Left colon (tissue), 2 donors: ENCODE measurements at regions not wholly inside any gene's neighbourhood (a gene's known extent, or its start where the extent isn't known, plus 50 kb on each side); places are given as distances from the start of the nearest gene placed in this dataset.

Experiments used
- ATAC-seq: fragments of 200-7000 bp; cut with Tn5 transposase; one replicate; pipeline ENCODE4 v1.9.1; 2020; ENCODE audit warnings: mild to moderate bottlenecking, moderate library complexity
- DNase-seq, 2 donors: peaks; one replicate each; pipeline ENCODE4 v3.0.0-alpha.2; 2020
- intact Hi-C, 2 donors: fragments of 100-400 bp; cut with DNase I in 1 of 2; cut with micrococcal nuclease in 1 of 2; formaldehyde crosslinking; loops; one replicate each; pipeline versions ENCODE4 v1.11.2 to v1.14.0; 2022; cut with DNase I, micrococcal nuclease
- donor health status: DM: no; HTN: no; CAD: no.
- donor health status: DM: yes; HTN: yes; CAD: no.

GRCh38 chr11:15728207-15728606 is 613.5 kb downstream of the INSC start:
- no peak for ATAC-seq
- no peak for DNase-seq
- intact Hi-C loops = no loop called here

GRCh38 chr11:15730263-15730994 is 615.7 kb downstream of the INSC start:
- intact Hi-C loops = no loop called here
- DNase-seq = no peak
- peak; percentile 62 for ATAC-seq

GRCh38 chr11:15730995-15731385 is 616.3 kb downstream of the INSC start:
- DNase-seq (no peak), ATAC-seq (no peak)
- intact Hi-C loops = no loop called here

GRCh38 chr11:15735706-15736105 is 620.6 kb downstream of the SOX6 start:
- no peak for ATAC-seq
- intact Hi-C loops = no loop called here

DNA sequence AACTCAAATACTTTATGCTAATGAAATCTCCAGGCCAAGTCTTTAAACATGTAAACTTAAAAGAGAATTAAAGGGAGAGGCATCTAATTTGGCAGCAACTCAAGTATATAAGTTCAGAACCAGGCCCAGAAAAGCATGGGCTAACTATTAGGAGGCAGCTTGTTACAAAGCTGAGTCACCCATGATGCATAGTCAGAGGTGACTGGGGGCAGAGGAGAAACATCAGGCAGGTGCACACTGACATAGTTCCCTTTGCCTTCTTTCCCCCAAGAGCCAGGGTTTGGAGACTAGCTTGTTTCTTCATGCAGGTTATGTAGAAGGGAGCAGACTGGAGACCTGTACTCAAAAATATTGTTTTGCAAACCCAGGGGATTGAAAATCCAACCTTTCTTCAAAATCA is 619.0 kb downstream of the SOX6 start:
- intact Hi-C loops = no loop called here
- DNase-seq (no peak), ATAC-seq (no peak)

More at GRCh38 chr11:15735706-15736105, 620.6 kb downstream of the SOX6 start:
- DNase-seq = no peak

- no peak for ATAC-seq
- intact Hi-C loops = no loop called here
These were observed 617.4 kb downstream of the SOX6 start for GRCh38 chr11:15738931-15739330.

DNA sequence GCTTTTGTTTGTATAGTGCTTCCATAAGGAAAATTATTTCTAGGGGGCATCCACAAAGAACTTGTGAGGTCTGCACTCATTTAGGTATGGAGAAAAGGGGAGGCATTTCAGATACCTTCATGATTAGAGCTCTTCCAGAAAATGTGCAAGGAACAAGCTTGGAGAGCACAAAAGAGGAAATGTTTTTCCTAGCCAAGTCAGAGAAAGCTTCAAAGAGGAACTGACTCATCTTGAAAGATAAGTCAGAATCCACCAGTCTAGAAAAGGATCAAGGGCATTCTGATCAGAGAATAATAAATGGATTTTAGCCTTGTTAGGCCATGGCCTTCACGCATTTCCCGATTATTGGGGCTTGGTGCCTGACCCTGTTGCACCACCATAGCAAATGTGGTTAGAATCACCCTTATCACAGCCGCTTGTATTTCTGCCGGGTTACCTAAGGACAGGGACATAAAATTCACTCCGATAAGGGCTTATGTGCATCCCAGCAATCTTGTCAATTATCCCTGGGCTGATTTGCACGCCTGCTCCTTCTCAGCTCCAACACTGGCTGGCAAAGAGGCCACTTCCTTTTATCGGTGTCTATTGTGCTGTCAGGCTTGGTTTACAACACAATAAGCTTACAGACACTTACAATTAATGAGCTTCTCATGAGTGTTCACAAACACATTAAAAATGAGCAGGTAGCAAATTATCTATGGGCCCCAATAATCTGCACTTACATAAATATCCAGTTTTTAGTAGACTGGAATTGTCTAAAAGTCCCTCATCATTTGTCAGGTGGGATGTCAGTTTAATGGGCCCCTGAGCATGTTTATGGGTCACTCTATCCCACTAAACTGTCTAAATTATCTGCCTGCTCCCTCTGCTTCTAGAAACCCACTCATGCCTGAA is 613.5 kb downstream of the SOX6 start:
- DNase-seq = peak in 1 of 2 donors; percentile 7
- intact Hi-C loops = no loop called here
- ATAC-seq = peak; percentile 79

More at GRCh38 chr11:15738931-15739330, 617.4 kb downstream of the SOX6 start:
- no peak for DNase-seq

DNA sequence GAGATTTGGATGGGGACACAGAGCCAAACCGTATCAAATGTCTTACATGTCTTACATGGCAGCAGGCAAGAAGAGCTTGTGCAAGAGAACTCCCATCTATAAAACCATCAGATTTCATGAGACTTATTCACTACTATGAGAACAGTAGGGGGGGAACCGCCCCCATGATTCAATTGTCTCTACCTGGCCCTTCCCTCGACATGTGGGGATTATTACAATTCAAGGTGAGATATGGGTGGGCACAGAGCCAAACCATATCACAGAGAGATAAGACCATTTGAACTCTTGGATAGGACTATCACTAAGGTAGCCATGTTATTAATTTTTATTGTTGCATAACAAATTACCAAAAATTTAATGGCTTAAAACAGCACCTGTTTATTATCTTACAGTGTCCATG is 611.7 kb downstream of the SOX6 start:
- ATAC-seq (peak; percentile 32), DNase-seq (peak in 1 of 2 donors; percentile 6)
- intact Hi-C loops = no loop called here

DNA sequence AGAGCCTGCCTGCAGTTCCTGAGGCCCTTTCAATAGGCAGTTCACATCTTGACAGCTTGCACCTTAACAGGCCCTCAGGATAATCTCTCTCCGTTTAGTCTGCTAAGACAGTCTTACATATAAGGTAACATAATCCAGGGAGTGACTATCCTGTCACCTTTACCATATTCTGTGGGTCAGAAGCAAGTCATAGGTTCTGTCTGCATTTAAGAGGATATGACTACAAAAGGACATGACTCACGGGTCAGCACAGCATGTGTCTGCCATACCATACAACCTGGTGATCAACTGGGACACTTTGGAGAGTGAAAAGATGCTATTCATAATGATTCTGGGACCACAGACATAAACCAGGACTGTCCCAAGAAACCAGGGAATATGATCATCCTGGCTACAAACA is 611.1 kb downstream of the SOX6 start:
- peak; percentile 59 for ATAC-seq
- intact Hi-C loops = no loop called here
- no peak for DNase-seq

DNA sequence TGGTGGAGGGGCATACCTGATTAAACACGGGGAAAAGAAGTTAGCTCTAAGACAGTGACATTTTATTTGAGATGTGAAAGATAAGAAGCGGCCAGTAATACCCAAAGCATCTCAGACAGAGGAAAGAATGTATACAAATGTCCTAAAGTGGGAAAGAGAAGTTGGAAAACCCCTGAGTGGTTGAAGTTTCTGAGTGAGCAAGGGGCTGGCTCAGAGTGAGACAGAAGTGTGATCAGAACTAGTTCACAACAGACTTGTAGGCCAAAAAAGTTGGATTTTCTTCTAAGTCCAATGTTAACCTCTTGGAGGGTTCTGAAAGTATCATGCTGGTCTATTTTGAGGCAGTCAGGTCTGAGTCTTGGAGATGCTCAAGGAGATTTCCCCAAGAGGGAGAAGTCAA is 608.7 kb downstream of the SOX6 start:
- ATAC-seq (no peak), DNase-seq (no peak)
- intact Hi-C loops = no loop called here

DNA sequence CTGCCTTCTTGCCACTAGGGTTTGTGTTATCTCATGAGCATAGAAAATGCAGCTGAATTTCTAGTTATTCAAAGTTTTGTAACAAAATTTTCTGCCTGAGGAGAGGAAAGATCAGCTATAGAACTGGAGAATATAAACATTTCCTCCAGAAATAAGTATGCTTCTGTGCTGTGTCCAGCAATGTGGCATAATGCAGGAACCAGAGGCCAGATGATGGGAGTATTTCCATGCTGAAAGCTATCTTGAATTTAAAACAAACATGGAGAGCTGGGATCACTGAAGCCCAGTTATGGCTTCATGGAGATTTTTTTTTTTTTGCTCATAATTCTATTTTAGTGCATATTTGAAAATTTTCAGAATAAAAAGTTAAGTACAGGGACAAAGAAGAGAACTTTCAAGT is 608.2 kb downstream of the SOX6 start:
- ATAC-seq (no peak), DNase-seq (no peak)
- intact Hi-C loops = no loop called here

DNA sequence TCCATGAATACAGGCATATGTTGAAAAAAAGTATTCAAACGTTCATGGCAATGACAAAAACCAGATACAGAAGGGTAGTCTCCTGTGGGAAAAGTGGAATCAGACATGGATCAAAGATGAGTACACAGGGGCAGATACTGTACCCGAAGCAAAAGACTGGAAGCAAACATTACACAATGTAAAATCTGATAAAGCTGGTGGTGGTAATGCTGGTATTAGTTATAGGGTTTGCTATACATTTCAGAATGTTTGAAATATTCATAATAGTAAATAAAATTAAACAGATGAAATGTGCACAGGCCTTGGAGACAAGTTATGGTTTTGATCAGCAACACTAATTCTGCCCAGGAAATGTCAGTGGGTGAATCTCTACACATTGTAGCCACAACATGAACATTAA is 607.6 kb downstream of the SOX6 start:
- DNase-seq (no peak), ATAC-seq (no peak)
- intact Hi-C loops = no loop called here

DNA sequence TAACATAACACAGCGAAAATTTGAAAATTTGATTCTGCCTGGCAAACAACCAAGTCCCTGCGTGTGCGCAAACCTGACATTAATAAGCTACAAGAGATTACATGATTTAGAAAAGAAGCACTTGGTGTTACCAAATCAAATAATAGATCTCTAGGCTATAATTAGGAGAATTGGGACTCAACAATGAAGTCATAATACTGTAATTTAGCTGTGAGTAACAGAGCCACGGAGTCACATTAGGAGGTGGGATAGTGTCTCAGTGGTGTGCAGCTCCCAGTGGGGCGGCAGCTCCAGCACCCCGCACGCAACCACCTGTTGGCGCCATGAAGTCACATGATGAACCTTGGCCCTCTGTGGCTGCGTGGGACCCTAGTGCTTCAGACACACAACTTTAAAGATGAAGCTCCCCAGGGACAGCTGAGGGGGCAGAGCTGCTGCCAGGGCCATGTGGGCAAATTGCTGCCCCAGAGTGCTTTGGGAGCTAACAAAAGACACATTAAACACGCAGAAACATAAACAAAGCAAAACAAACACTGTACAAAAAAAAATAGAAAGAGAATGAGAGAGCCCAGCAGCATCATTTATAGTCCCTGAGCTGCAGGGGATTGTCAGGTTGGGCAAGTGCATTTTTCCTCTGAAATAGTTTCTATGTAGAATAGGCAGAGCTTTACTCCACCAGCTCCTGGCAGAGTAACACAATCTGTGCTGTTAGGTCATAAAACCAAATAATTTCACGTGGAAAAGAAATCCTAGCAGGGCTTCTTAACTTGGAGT is 605.6 kb downstream of the SOX6 start:
- intact Hi-C loops = no loop called here
- DNase-seq (no peak), ATAC-seq (no peak)

DNA sequence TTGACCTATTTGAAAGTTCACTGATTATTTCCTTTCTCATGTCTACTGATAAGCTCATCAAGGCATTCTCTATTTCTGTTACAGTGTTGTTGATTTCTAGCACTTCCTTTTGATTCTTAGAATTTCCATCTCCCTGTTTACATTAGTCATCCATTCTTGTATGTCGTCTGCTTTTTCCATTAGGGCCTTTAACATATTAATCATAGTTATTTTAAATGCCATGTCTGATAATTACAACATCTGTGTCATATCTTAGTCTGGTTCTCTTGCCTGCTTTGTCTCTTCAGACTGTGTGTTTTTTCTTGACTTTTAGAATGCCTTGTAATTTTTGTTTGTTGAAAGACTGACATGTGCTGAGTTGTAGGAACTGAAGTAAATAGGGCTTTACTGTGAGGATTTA is 602.1 kb downstream of the SOX6 start:
- no peak for ATAC-seq
- intact Hi-C loops = no loop called here
- DNase-seq = no peak

GRCh38 chr11:15757048-15757698 is 599.2 kb downstream of the SOX6 start:
- ATAC-seq (no peak), DNase-seq (no peak)
- intact Hi-C loops = no loop called here

DNA sequence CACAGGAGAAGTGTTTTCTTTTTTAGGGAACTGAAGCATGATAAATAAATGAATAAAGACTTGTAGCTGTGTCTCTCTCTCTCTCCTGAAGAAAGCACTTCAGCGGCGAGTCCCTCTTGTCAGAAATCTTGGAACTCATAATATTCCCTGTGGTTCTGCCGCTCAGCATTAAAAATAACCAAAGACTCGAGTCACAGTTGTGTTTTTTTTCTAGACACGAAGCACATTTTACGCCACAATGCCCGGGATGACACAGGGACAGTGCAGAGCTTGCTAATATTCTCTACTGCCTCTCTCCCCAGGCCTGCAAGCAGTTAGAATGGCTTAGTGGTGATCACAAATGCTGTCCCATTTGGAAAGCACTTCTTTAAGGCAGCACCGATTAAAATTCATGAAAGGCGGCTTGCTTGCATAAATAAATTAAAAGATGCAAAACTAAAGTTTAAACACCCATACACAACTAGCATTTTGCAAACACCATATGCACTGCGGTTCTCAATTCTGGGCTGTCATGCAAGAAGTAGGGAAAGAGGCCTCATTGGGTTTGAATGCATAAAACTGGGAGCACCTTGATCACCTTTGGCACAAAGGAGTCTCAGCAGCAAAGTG is 597.4 kb downstream of the SOX6 start:
- intact Hi-C loops = no loop called here
- DNase-seq (no peak), ATAC-seq (no peak)

GRCh38 chr11:15761235-15761634 is 595.1 kb downstream of the SOX6 start:
- intact Hi-C loops = no loop called here
- ATAC-seq (peak; percentile 62), DNase-seq (peak; percentile 16 to 38)

- DNase-seq (no peak), ATAC-seq (no peak)
- intact Hi-C loops = no loop called here
These were observed 592.0 kb downstream of the SOX6 start for GRCh38 chr11:15764326-15764725.

- intact Hi-C loops = no loop called here
- DNase-seq (peak; percentile 35 to 65), ATAC-seq (peak; percentile 60)
These were observed 591.4 kb downstream of the SOX6 start for GRCh38 chr11:15764948-15765347.
